HepG2 (cell line): ENCODE measurements at regions not wholly inside any gene's neighbourhood (a gene's known extent, or its start where the extent isn't known, plus 50 kb on each side); places are given as distances from the start of the nearest gene placed in this dataset.

ENCODE experiments used
- CHD2 ChIP-seq: IDR thresholded peaks from 2 replicates; pipeline ENCODE4 v1.6.1; 2011; ENCODE audit warnings: low read depth, low read length, improper control_type of control experiment
- ELF3 ChIP-seq: IDR thresholded peaks from 2 replicates; pipeline ENCODE4 v1.6.1; 2016; ENCODE audit warnings: missing genetic modification reagents, missing compliant biosample characterization
- ERF ChIP-seq: IDR thresholded peaks from 2 replicates; pipeline ENCODE4 v1.6.1; 2018; ENCODE audit warnings: missing biosample characterization, missing genetic modification reagents
- ETV5 ChIP-seq: IDR thresholded peaks from 2 replicates; pipeline ENCODE4 v1.6.1; 2018; ENCODE audit warnings: missing biosample characterization, missing genetic modification reagents, inconsistent platforms, borderline replicate concordance
- FOXA3 ChIP-seq: IDR thresholded peaks from 2 replicates; pipeline ENCODE4 v1.6.1; 2016; ENCODE audit warnings: missing genetic modification reagents, missing compliant biosample characterization
- FOXO1 ChIP-seq: sonication (generic); formaldehyde crosslinking; IDR thresholded peaks from 2 replicates; pipeline ENCODE4 v1.4.0; 2020; ENCODE audit warnings: missing genetic modification reagents
- GATAD2A ChIP-seq: IDR thresholded peaks from 2 replicates; pipeline ENCODE4 v1.6.1; 2016
- HMG20A ChIP-seq: IDR thresholded peaks from 2 replicates; pipeline ENCODE4 v1.6.1; 2016; ENCODE audit warnings: borderline replicate concordance
- KMT2A ChIP-seq: sonication (generic); formaldehyde crosslinking; IDR thresholded peaks from 2 replicates; pipeline ENCODE4 v1.4.0; 2020; ENCODE audit warnings: missing genetic modification reagents
- LCORL ChIP-seq, 2 experiments: fragments of 450-650 bp in 1 of 2; sonication (generic) in 1 of 2; formaldehyde crosslinking in 1 of 2; IDR thresholded peaks; 2 replicates each; pipeline versions ENCODE4 v1.5.0 to v1.6.1; 2017 to 2020; ENCODE audit warnings: antibody characterized with exemption in 1 of 2, missing genetic modification reagents in 1 of 2
- MAX ChIP-seq: IDR thresholded peaks from 2 replicates; pipeline ENCODE4 v1.6.1; 2012; ENCODE audit warnings: inconsistent platforms
- MIXL1 ChIP-seq: IDR thresholded peaks from 2 replicates; pipeline ENCODE4 v1.6.1; 2016
- MTA3 ChIP-seq: sonication (generic); formaldehyde crosslinking; IDR thresholded peaks from 2 replicates; pipeline ENCODE4 v1.4.0; 2020; ENCODE audit warnings: missing genetic modification reagents
- MTF2 ChIP-seq: sonication (generic); formaldehyde crosslinking; IDR thresholded peaks from 2 replicates; pipeline ENCODE4 v1.5.0; 2020; ENCODE audit warnings: missing genetic modification reagents, borderline replicate concordance
- NCOR1 ChIP-seq: fragments of 200-600 bp; sonication (generic); IDR thresholded peaks from 2 replicates; pipeline ENCODE4 v1.7.0; 2017; ENCODE audit warnings: antibody characterized with exemption, low read length, borderline replicate concordance
- NFATC3 ChIP-seq: sonication (generic); formaldehyde crosslinking; IDR thresholded peaks from 2 replicates; pipeline ENCODE4 v1.5.1; 2020; ENCODE audit warnings: mild to moderate bottlenecking, missing genetic modification reagents
- RFXAP ChIP-seq: sonication (generic); formaldehyde crosslinking; IDR thresholded peaks from 2 replicates; pipeline ENCODE4 v1.4.0; 2020; ENCODE audit warnings: missing genetic modification reagents, borderline replicate concordance
- RORA ChIP-seq: sonication (generic); formaldehyde crosslinking; IDR thresholded peaks from 2 replicates; pipeline ENCODE4 v1.5.0; 2020; ENCODE audit warnings: mild to moderate bottlenecking, missing genetic modification reagents, moderate library complexity
- SIN3A ChIP-seq: IDR thresholded peaks from 2 replicates; pipeline ENCODE4 v1.6.1; 2011; ENCODE audit warnings: low read depth, mild to moderate bottlenecking, control low read depth, low read length, borderline replicate concordance
- SOX5 ChIP-seq: IDR thresholded peaks from 2 replicates; pipeline ENCODE4 v1.6.1; 2016; ENCODE audit warnings: borderline replicate concordance
- SSRP1 ChIP-seq: IDR thresholded peaks from 2 replicates; pipeline ENCODE4 v1.6.1; 2016; ENCODE audit warnings: control low read depth
- TEAD2 ChIP-seq: sonication (generic); formaldehyde crosslinking; IDR thresholded peaks from 2 replicates; pipeline ENCODE4 v1.9.0; 2021; ENCODE audit warnings: missing genetic modification reagents
- TGIF2 ChIP-seq: IDR thresholded peaks from 2 replicates; pipeline ENCODE4 v1.6.1; 2016; ENCODE audit warnings: control low read depth, missing compliant biosample characterization
- TMF1 ChIP-seq: sonication (generic); formaldehyde crosslinking; IDR thresholded peaks from 2 replicates; pipeline ENCODE4 v1.8.1; 2022; ENCODE audit warnings: low read depth, missing genetic modification reagents
- ZNF510 ChIP-seq: sonication (generic); formaldehyde crosslinking; IDR thresholded peaks from 2 replicates; pipeline ENCODE4 v1.4.0; 2020; ENCODE audit warnings: low read depth, mild to moderate bottlenecking, missing genetic modification reagents
- ZNF557 ChIP-seq: sonication (generic); formaldehyde crosslinking; IDR thresholded peaks from 2 replicates; pipeline ENCODE4 v1.4.0; 2020; ENCODE audit warnings: missing genetic modification reagents
- TF ChIP-seq, protein P1 (sequence below): sonication (generic); formaldehyde crosslinking; IDR thresholded peaks from 2 replicates; pipeline ENCODE4 v1.5.0; 2020; ENCODE audit warnings: mild to moderate bottlenecking, missing genetic modification reagents, borderline replicate concordance
- TF ChIP-seq, protein P2 (sequence below): sonication (generic); formaldehyde crosslinking; IDR thresholded peaks from 2 replicates; pipeline ENCODE4 v1.5.0; 2020; ENCODE audit warnings: mild to moderate bottlenecking, missing genetic modification reagents

DNA sequence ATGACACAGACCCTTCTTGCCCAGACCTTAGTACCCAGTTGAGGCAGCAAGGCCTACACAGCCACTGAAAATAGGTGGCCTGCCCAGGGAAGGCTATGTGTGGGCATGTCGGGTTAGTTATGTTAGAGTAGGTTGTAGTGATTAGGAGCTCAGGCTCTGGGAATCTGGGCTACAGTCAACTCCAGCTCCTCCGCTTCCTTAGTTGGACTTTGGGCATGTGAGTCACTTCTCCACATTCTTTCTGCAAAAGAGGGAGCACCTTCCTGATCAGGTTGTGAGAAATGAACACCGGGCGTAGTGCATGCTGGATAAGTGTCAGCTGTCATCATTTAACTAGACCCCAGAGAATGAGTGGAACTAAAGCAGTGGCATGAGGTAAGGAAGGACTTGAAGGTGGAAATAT lies 64.8 kb downstream of the ARHGAP35 start (continued):
- TF ChIP-seq MAX: peak; percentile 59; the same call in 1 of the 2 replicates
- TF ChIP-seq FOXO1 (CRISPR knock-in tag): peak; percentile 42; the same call in 1 of the 2 replicates
- peak; percentile 79; the same call in 1 of the 2 replicates for TF ChIP-seq SIN3A
- no peak for TF ChIP-seq MTF2 (CRISPR knock-in tag)
- TF ChIP-seq TEAD2 (CRISPR knock-in tag): no peak
- TF ChIP-seq RORA (CRISPR knock-in tag): no peak
- TF ChIP-seq HMG20A (CRISPR knock-in tag): peak; percentile 69
- TF ChIP-seq FOXA3: peak; percentile 29; the same call in 1 of the 2 replicates
- no peak for TF ChIP-seq ZNF557 (CRISPR knock-in tag)
- no peak for TF ChIP-seq CHD2
- peak; percentile 88 for TF ChIP-seq GATAD2A (CRISPR knock-in tag)
- TF ChIP-seq RFXAP: no peak
- peak; percentile 78 for TF ChIP-seq TGIF2
- TF ChIP-seq, protein P1, sequence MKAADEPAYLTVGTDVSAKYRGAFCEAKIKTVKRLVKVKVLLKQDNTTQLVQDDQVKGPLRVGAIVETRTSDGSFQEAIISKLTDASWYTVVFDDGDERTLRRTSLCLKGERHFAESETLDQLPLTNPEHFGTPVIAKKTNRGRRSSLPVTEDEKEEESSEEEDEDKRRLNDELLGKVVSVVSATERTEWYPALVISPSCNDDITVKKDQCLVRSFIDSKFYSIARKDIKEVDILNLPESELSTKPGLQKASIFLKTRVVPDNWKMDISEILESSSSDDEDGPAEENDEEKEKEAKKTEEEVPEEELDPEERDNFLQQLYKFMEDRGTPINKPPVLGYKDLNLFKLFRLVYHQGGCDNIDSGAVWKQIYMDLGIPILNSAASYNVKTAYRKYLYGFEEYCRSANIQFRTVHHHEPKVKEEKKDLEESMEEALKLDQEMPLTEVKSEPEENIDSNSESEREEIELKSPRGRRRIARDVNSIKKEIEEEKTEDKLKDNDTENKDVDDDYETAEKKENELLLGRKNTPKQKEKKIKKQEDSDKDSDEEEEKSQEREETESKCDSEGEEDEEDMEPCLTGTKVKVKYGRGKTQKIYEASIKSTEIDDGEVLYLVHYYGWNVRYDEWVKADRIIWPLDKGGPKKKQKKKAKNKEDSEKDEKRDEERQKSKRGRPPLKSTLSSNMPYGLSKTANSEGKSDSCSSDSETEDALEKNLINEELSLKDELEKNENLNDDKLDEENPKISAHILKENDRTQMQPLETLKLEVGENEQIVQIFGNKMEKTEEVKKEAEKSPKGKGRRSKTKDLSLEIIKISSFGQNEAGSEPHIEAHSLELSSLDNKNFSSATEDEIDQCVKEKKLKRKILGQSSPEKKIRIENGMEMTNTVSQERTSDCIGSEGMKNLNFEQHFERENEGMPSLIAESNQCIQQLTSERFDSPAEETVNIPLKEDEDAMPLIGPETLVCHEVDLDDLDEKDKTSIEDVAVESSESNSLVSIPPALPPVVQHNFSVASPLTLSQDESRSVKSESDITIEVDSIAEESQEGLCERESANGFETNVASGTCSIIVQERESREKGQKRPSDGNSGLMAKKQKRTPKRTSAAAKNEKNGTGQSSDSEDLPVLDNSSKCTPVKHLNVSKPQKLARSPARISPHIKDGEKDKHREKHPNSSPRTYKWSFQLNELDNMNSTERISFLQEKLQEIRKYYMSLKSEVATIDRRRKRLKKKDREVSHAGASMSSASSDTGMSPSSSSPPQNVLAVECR (CRISPR knock-in tag): peak; percentile 58; the same call in 1 of the 2 replicates
- TF ChIP-seq TMF1 (CRISPR knock-in tag): no peak
- peak; percentile 74; the same call in 1 of the 2 replicates for TF ChIP-seq NCOR1
- peak; percentile 30; the same call in 1 of the 2 replicates for TF ChIP-seq SSRP1 (CRISPR knock-in tag)
- peak; percentile 12; the same call in 1 of the 2 replicates for TF ChIP-seq KMT2A (CRISPR knock-in tag)
- TF ChIP-seq SOX5 (CRISPR knock-in tag): peak; percentile 68; the same call in 1 of the 2 replicates
- no peak for TF ChIP-seq LCORL (IDR thresholded peaks at IDR 0.05)
- TF ChIP-seq LCORL (CRISPR knock-in tag; IDR thresholded peaks at IDR 0.05): peak; percentile 73
- peak; percentile 18; the same call in 1 of the 2 replicates for TF ChIP-seq ERF (CRISPR knock-in tag)
- peak; percentile 83 for TF ChIP-seq ELF3 (CRISPR knock-in tag)
- no peak for TF ChIP-seq ZNF510 (CRISPR knock-in tag)
- TF ChIP-seq, protein P2, sequence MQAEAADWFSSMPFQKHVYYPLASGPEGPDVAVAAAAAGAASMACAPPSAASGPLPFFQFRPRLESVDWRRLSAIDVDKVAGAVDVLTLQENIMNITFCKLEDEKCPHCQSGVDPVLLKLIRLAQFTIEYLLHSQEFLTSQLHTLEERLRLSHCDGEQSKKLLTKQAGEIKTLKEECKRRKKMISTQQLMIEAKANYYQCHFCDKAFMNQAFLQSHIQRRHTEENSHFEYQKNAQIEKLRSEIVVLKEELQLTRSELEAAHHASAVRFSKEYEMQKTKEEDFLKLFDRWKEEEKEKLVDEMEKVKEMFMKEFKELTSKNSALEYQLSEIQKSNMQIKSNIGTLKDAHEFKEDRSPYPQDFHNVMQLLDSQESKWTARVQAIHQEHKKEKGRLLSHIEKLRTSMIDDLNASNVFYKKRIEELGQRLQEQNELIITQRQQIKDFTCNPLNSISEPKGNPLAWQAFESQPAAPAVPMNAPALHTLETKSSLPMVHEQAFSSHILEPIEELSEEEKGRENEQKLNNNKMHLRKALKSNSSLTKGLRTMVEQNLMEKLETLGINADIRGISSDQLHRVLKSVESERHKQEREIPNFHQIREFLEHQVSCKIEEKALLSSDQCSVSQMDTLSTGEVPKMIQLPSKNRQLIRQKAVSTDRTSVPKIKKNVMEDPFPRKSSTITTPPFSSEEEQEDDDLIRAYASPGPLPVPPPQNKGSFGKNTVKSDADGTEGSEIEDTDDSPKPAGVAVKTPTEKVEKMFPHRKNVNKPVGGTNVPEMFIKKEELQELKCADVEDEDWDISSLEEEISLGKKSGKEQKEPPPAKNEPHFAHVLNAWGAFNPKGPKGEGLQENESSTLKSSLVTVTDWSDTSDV (CRISPR knock-in tag): no peak
- no peak for TF ChIP-seq MTA3 (CRISPR knock-in tag)
- TF ChIP-seq NFATC3 (CRISPR knock-in tag): no peak
- peak; percentile 54; the same call in 1 of the 2 replicates for TF ChIP-seq ETV5 (CRISPR knock-in tag)
- 0 out of 2 replicates have a peak, but pooled peaks have one; percentile 37 for TF ChIP-seq MIXL1 (CRISPR knock-in tag)
